HG03378 (cell line): ENCODE measurements at regions not wholly inside any gene's neighbourhood (a gene's known extent, or its start where the extent isn't known, plus 50 kb on each side); places are given as distances from the start of the nearest gene placed in this dataset.
"Not testable (repeated sequence)": the region's sequence is repeated elsewhere in the genome, so short reads cannot be mapped to it uniquely, and the experiment has no call there.

ENCODE experiments used
- ATAC-seq: cut with Tn5 transposase; IDR thresholded peaks from one replicate; pipeline ENCODE4 v1.9.1; 2021; ENCODE audit warnings: mild to moderate bottlenecking, moderate library complexity; ENCODE audit not compliant: unreplicated experiment

DNA sequence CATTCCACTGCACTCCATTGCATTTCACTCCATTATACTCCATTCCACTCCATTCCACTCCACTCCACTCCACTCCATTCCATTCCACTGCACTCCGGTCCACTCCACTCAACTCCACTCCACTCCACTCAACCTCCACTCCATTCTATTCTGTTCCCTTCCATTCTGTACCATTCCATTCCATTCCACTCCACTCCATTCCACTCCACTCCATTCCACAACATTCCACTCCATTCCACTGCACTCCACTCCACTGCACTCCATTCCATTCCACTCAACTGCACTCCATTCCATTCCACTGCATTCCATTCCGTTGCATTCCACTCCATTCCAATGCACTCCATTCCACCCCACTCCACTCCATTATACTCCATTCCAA lies 2565.3 kb upstream of the TPTE start:
- not testable (repeated sequence) for ATAC-seq

DNA sequence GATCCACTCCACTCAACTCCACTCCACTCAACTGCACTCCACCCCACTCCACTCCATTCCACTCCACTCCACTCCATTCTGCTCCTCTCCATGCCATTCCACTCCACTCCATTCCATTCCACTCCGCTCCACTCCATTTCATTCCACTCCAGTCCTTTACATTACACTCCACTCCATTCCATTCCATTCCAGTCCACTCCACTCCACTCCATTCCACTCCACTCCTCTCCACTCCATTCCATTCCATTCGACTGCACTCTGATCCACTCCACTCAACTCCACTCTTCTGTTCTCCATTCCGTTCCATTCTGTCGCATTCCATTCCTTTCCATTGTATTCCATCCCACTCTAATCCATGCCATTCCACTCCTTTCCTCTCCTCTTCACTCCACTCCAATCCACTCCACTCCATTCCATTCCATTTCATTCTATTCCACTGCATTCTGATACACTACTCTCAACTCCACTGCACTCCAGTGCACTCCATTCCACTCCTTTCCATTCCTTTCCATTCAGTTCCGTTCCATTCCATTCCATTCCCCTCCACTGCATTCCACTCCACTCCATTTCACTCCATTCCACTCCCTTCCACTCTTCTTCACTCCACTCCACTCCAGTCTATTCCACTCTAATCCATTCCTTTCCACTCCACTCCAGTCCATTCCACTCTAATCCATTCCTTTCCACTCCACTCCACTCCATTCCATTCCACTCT lies 2564.2 kb upstream of the TPTE start:
- not testable (repeated sequence) for ATAC-seq

DNA sequence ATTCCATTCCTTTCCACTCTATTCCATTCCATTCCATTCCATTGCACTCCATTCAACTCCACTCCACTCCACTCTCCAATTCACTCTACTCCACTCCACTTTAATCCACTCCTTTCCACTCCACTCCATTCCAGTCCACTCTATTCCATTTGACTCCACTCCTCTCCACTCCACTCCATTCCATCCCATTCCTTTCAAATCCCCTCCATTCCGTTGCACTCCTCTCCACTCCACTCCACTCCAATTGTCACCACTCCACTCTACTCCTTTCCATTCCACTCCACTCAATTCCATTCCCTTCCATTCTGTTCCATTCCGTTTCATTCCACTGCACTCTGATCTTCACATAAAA lies 2563.7 kb upstream of the TPTE start:
- ATAC-seq, result no peak
